NT2/D1 (cell line): ENCODE measurements at regions not wholly inside any gene's neighbourhood (a gene's known extent, or its start where the extent isn't known, plus 50 kb on each side); places are given as distances from the start of the nearest gene placed in this dataset.

Experiments used
- SUZ12 ChIP-seq: IDR thresholded peaks from 2 replicates; pipeline ENCODE4 v1.6.1; 2011; ENCODE audit not compliant: insufficient read length, insufficient read depth; ENCODE audit errors: extremely low read depth
- YY1 ChIP-seq: IDR thresholded peaks from 2 replicates; pipeline ENCODE4 v1.6.1; 2011; ENCODE audit not compliant: insufficient read length, insufficient read depth
- ZNF274 ChIP-seq: IDR thresholded peaks from 2 replicates; pipeline ENCODE4 v1.6.1; 2011; ENCODE audit warnings: mild to moderate bottlenecking, low read depth, low read length

DNA sequence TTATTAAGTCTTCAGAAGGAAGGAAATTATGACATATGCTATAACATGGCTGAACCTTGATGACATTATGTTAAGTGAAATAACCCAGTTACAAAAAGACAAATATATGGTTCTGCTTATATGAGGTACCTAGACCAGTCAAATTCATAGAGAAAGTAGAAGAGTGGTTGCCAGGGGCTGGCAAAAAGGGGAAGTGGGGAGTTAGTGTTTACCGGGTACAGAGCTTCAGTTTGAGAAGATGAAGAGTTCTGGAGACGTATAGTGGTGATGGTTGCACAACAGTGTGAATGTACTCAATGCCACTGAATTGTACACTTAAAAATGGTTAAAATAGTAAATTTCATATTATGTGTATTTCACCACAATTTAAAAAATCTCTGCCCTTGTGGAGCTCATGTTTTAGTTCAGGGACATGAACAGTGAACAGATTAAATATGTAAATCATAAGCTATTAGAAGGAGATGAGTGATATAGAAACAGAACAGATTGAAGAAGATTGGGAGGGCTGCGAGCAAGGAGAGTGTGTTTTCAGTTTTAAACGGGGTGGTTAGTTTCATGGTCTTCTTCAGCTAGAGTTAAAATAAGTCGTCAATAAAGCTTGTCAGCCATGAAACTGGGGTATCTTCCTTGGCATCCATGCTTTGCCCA, 355.2 kb downstream of the KCNRG start:
- TF ChIP-seq ZNF274 (no peak), YY1 (no peak), SUZ12 (no peak)
